Smooth muscle cell (in vitro differentiated cells): ENCODE measurements at regions not wholly inside any gene's neighbourhood (a gene's known extent, or its start where the extent isn't known, plus 50 kb on each side); places are given as distances from the start of the nearest gene placed in this dataset.
"Not testable (repeated sequence)": the region's sequence is repeated elsewhere in the genome, so short reads cannot be mapped to it uniquely, and the experiment has no call there.

Source experiments
- DNase-seq: peaks from one replicate; lab custom pipeline; 2025; ENCODE audit not compliant: unreplicated experiment; lab: John Stamatoyannopoulos, UW
- H2AFZ ChIP-seq: fragments of 200-600 bp; sonication (generic); 2 replicates; pipeline ENCODE4 v1.6.0; 2016; ENCODE audit warnings: antibody characterized with exemption, low read depth, mild to moderate bottlenecking
- H3F3A ChIP-seq: fragments of 200-600 bp; sonication (generic); 2 replicates; pipeline ENCODE4 v1.6.0; 2017; ENCODE audit warnings: antibody characterized with exemption, low read depth
- H3K27ac ChIP-seq: fragments of 200-600 bp; sonication (generic); 2 replicates; pipeline ENCODE4 v1.5.1; 2016; ENCODE audit warnings: low read depth, mild to moderate bottlenecking
- H3K27me3 ChIP-seq: fragments of 200-600 bp; sonication (generic); 2 replicates; pipeline ENCODE4 v1.6.1; 2016; ENCODE audit warnings: low read depth, mild to moderate bottlenecking
- H3K36me3 ChIP-seq: fragments of 200-600 bp; sonication (generic); 2 replicates; pipeline ENCODE4 v1.5.1; 2016; ENCODE audit warnings: low read depth
- H3K4me1 ChIP-seq: fragments of 200-600 bp; sonication (generic); 2 replicates; pipeline ENCODE4 v1.5.1; 2016; ENCODE audit warnings: low read depth
- H3K4me2 ChIP-seq: fragments of 200-600 bp; sonication (generic); 2 replicates; pipeline ENCODE4 v1.6.0; 2016; ENCODE audit warnings: mild to moderate bottlenecking
- H3K4me3 ChIP-seq: fragments of 200-600 bp; sonication (generic); 2 replicates; pipeline ENCODE4 v1.5.1; 2016; ENCODE audit warnings: mild to moderate bottlenecking
- H3K79me2 ChIP-seq: fragments of 200-600 bp; sonication (generic); 2 replicates; pipeline ENCODE4 v1.6.0; 2016; ENCODE audit warnings: low read depth, mild to moderate bottlenecking
- H3K9ac ChIP-seq: fragments of 200-600 bp; sonication (generic); 2 replicates; pipeline ENCODE4 v1.6.0; 2016; ENCODE audit warnings: low read depth
- H3K9me3 ChIP-seq: fragments of 200-600 bp; sonication (generic); replicated peaks from 2 replicates; pipeline ENCODE4 v1.5.1; 2016; ENCODE audit warnings: low read depth
- H4K20me1 ChIP-seq: fragments of 200-600 bp; sonication (generic); 2 replicates; pipeline ENCODE4 v1.6.0; 2016; ENCODE audit warnings: low read depth
- WGBS: methylation state at CpG from one replicate; pipeline ENCODE4 v1.1.7; 2016; ENCODE audit warnings: low lambda C conversion rate; 5-methylcytosine and 5-hydroxymethylcytosine counted together
- TF ChIP-seq, protein P1 (sequence below): fragments of 200-600 bp; sonication (generic); IDR thresholded peaks from 2 replicates; pipeline ENCODE4 v1.5.1; 2017; ENCODE audit warnings: borderline replicate concordance, mild to moderate bottlenecking, antibody characterized with exemption; ENCODE audit not compliant: insufficient read depth, poor library complexity, severe bottlenecking

GRCh38 chr3:166425021-166425420 lies 587.8 kb upstream of the BCHE start:
- Histone ChIP-seq H3K27me3 (no peaks in the 10 kb centered on the region), H3K9me3 (no peaks in the 10 kb centered on the region), H3K9ac (no peak overlapping the region), H3K79me2 (no peaks in the 10 kb centered on the region), H3K4me3 (no peak overlapping the region), H3F3A (no peaks in the 10 kb centered on the region), H3K36me3 (no peaks in the 10 kb centered on the region), H2AFZ (no peak overlapping the region), H3K4me1 (no peaks in the 10 kb centered on the region), H3K4me2 (no peak overlapping the region), H3K27ac (no peak overlapping the region), H4K20me1 (no peaks in the 10 kb centered on the region)
- DNase-seq: no peak
- TF ChIP-seq, protein P1, sequence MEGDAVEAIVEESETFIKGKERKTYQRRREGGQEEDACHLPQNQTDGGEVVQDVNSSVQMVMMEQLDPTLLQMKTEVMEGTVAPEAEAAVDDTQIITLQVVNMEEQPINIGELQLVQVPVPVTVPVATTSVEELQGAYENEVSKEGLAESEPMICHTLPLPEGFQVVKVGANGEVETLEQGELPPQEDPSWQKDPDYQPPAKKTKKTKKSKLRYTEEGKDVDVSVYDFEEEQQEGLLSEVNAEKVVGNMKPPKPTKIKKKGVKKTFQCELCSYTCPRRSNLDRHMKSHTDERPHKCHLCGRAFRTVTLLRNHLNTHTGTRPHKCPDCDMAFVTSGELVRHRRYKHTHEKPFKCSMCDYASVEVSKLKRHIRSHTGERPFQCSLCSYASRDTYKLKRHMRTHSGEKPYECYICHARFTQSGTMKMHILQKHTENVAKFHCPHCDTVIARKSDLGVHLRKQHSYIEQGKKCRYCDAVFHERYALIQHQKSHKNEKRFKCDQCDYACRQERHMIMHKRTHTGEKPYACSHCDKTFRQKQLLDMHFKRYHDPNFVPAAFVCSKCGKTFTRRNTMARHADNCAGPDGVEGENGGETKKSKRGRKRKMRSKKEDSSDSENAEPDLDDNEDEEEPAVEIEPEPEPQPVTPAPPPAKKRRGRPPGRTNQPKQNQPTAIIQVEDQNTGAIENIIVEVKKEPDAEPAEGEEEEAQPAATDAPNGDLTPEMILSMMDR: no peak

DNA sequence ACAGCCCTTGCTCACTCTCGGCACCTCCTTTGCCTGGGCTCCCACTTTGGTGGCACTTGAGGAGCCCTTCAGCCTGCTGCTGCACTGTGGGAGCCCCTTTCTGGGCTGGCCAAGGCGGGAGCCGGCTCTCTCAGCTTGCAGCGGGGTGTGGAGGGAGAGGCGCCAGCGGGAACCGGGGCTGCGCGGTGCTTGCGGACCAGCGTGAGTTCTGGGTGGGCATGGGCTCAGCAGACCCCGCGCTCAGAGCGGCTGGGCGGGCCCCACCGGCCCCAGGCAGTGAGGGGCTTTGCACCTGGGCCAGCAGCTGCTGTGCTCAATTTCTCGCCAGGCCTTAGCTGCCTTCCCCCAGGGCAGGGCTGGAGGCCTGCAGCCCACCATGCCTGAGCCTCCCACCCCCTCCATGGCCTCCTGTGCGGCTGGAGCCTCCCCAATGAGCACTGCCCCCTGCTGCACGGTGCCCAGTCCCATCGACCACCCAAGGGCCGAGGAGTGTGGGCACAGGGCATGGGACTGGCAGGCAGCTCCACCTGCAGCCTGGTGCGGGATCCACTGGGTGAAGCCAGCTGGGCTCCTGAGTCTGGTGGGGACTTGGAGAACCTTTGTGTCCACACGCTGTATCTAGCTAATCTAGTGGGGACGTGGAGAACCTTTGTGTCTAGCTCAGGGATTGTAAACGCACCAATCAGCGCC lies 586.7 kb upstream of the BCHE start:
- H3K27me3 ChIP-seq, H3K4me3 ChIP-seq, H3K27ac ChIP-seq, H3K36me3 ChIP-seq, H3K4me2 ChIP-seq, H4K20me1 ChIP-seq, H3K9ac ChIP-seq, H3K4me1 ChIP-seq, H3K79me2 ChIP-seq, H3F3A ChIP-seq, DNase-seq, H2AFZ ChIP-seq, H3K9me3 ChIP-seq: not testable (repeated sequence)
- WGBS: 93% methylated on average over 25 of the region's 26 CpGs

- TF ChIP-seq, protein P1: no peak
- Histone ChIP-seq H2AFZ (no peak overlapping the region), H3K27ac (no peak overlapping the region), H3K4me3 (no peak overlapping the region), H3F3A (no peaks in the 10 kb centered on the region), H3K36me3 (no peaks in the 10 kb centered on the region), H3K9me3 (no peaks in the 10 kb centered on the region), H4K20me1 (no peaks in the 10 kb centered on the region), H3K27me3 (no peaks in the 10 kb centered on the region), H3K9ac (no peak overlapping the region), H3K4me1 (no peaks in the 10 kb centered on the region), H3K4me2 (no peak overlapping the region), H3K79me2 (no peaks in the 10 kb centered on the region)
- no peak for DNase-seq
Measured at GRCh38 chr3:166422556-166422955, 585.3 kb upstream of the BCHE start.

GRCh38 chr3:166420071-166420470 lies 582.8 kb upstream of the BCHE start:
- Histone ChIP-seq H3K9me3 (no peaks in the 10 kb centered on the region), H3K4me2 (no peak overlapping the region), H3K4me3 (no peak overlapping the region), H4K20me1 (no peaks in the 10 kb centered on the region), H3K4me1 (no peaks in the 10 kb centered on the region), H2AFZ (no peak overlapping the region), H3K27me3 (no peaks in the 10 kb centered on the region), H3K9ac (no peak overlapping the region), H3K36me3 (no peaks in the 10 kb centered on the region), H3K27ac (no peak overlapping the region), H3F3A (no peaks in the 10 kb centered on the region), H3K79me2 (no peaks in the 10 kb centered on the region)
- TF ChIP-seq, protein P1: no peak
- no peak for DNase-seq
- 90% methylated on average over 2 of the region's 2 CpGs for WGBS
